Mucosa of descending colon (tissue), 3 donors: ENCODE measurements at regions not wholly inside any gene's neighbourhood (a gene's known extent, or its start where the extent isn't known, plus 50 kb on each side); places are given as distances from the start of the nearest gene placed in this dataset.

Experiments used
- ATAC-seq: fragments of 200-7000 bp; cut with Tn5 transposase; one replicate; pipeline ENCODE4 v1.9.1; 2020; ENCODE audit warnings: mild to moderate bottlenecking, moderate library complexity
- DNase-seq, 3 donors: peaks; one replicate each; pipeline ENCODE4 v3.0.0-alpha.2; 2020
- H3K36me3 ChIP-seq: fragments of 200-600 bp; one replicate; pipeline ENCODE4 v1.8.0; 2021; ENCODE audit warnings: low read depth, mild to moderate bottlenecking
- H3K4me1 ChIP-seq: fragments of 200-600 bp; one replicate; pipeline ENCODE4 v1.8.0; 2021; ENCODE audit warnings: low read depth, mild to moderate bottlenecking
- H3K4me3 ChIP-seq: fragments of 200-600 bp; one replicate; pipeline ENCODE4 v1.8.0; 2021; ENCODE audit warnings: mild to moderate bottlenecking
- H3K9me3 ChIP-seq: fragments of 200-600 bp; one replicate; pipeline ENCODE4 v1.8.0; 2021; ENCODE audit warnings: mild to moderate bottlenecking
- intact Hi-C, 2 donors: fragments of 100-400 bp; cut with DNase I in 1 of 2; cut with micrococcal nuclease in 1 of 2; formaldehyde crosslinking; loops; one replicate each; pipeline versions ENCODE4 v1.11.0 to v1.11.1; 2022; cut with DNase I, micrococcal nuclease
- TF ChIP-seq, protein P1 (sequence below): fragments of 200-600 bp; IDR thresholded peaks from one replicate; pipeline ENCODE4 v1.8.0; 2022; ENCODE audit warnings: antibody characterized with exemption, mild to moderate bottlenecking
- donor health status: DM: no; HTN: no; CAD: no; lungs with moderate emphysema.
- donor health status: DM: no; HTN: no; CAD: no.
- donor health status: DM: no; HTN: yes; CAD: no.

DNA sequence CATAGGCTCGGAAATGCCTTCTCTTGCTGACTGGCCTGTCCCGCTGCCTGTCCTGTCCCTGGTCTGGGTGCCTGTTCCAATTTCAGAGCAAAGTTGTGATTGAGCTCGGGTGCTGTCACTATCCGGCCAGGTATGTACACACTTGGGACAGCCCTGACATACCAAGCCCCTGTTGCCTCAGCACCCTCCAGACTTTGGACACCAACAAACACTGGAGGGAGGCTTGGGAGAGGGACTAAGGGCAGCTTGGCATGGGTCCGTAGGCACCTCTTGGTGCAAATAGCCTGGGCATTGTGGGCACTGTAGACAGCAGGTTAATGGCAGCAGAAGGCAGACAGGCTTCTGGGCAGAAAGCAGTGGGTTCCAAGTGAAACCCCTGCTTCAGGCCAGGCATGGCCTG lies 86.3 kb upstream of the SEMA6A start:
- Histone ChIP-seq H3K4me1 (no peaks in the 10 kb centered on the region), H3K9me3 (peaks cover 9% of the 10 kb centered on the region), H3K4me3 (no peak overlapping the region), H3K36me3 (no peaks in the 10 kb centered on the region)
- ATAC-seq (no peak), DNase-seq (no peak)
- TF ChIP-seq, protein P1, sequence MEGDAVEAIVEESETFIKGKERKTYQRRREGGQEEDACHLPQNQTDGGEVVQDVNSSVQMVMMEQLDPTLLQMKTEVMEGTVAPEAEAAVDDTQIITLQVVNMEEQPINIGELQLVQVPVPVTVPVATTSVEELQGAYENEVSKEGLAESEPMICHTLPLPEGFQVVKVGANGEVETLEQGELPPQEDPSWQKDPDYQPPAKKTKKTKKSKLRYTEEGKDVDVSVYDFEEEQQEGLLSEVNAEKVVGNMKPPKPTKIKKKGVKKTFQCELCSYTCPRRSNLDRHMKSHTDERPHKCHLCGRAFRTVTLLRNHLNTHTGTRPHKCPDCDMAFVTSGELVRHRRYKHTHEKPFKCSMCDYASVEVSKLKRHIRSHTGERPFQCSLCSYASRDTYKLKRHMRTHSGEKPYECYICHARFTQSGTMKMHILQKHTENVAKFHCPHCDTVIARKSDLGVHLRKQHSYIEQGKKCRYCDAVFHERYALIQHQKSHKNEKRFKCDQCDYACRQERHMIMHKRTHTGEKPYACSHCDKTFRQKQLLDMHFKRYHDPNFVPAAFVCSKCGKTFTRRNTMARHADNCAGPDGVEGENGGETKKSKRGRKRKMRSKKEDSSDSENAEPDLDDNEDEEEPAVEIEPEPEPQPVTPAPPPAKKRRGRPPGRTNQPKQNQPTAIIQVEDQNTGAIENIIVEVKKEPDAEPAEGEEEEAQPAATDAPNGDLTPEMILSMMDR = no peak
- intact Hi-C loops = no loop called here

DNA sequence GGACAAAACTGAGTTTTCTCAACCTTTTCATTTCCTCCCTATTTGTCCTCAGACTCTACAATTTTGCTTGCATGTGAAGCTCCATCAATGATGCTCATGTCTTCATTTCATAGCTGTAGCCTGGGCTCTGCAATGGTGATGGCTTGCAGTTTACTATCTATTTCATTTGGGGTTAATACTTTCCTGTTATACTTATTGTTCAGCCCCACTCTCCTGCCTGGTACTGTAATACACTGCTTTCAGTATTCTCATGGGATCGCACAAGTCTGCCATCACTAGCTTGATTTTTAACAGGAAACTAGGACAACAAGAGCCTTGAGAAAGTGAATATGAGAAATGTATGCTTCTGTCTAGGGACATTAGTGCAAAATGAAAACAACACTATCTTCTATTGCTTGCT lies 84.2 kb upstream of the SEMA6A start:
- intact Hi-C loops = no loop called here

GRCh38 chr5:116658141-116658540 lies 83.5 kb upstream of the SEMA6A start:
- H3K4me1 ChIP-seq = no peaks in the 10 kb centered on the region
- ATAC-seq = no peak
- no peak for DNase-seq
- H3K36me3 ChIP-seq = no peaks in the 10 kb centered on the region
- H3K4me3 ChIP-seq = no peak overlapping the region
- TF ChIP-seq, protein P1 = no peak
- peaks cover 9% of the 10 kb centered on the region for H3K9me3 ChIP-seq
- intact Hi-C loops = no loop called here

More for the DNA sequence above, 84.2 kb upstream of the SEMA6A start:
- Histone ChIP-seq H3K4me1 (no peaks in the 10 kb centered on the region), H3K36me3 (no peaks in the 10 kb centered on the region), H3K9me3 (peaks cover 9% of the 10 kb centered on the region), H3K4me3 (no peak overlapping the region)
- ATAC-seq = no peak
- no peak for DNase-seq
- TF ChIP-seq, protein P1 = no peak

- DNase-seq (no peak), ATAC-seq (no peak)
- TF ChIP-seq, protein P1 = no peak
- Histone ChIP-seq H3K4me1 (no peaks in the 10 kb centered on the region), H3K4me3 (no peak overlapping the region), H3K9me3 (no peaks in the 10 kb centered on the region), H3K36me3 (no peaks in the 10 kb centered on the region)
- intact Hi-C loops = no loop called here
Measured at GRCh38 chr5:116655431-116655830, 80.8 kb upstream of the SEMA6A start.

- no peaks in the 10 kb centered on the region for H3K36me3 ChIP-seq
- TF ChIP-seq, protein P1 = no peak
- intact Hi-C loops = no loop called here
- H3K4me3 ChIP-seq = no peak overlapping the region
- H3K9me3 ChIP-seq = no peaks in the 10 kb centered on the region
- no peaks in the 10 kb centered on the region for H3K4me1 ChIP-seq
- DNase-seq (no peak), ATAC-seq (no peak)
Measured at GRCh38 chr5:116654925-116655324, 80.3 kb upstream of the SEMA6A start.

GRCh38 chr5:116652903-116653302 lies 78.3 kb upstream of the SEMA6A start:
- DNase-seq (no peak), ATAC-seq (no peak)
- Histone ChIP-seq H3K4me1 (no peaks in the 10 kb centered on the region), H3K36me3 (no peaks in the 10 kb centered on the region), H3K4me3 (no peak overlapping the region), H3K9me3 (no peaks in the 10 kb centered on the region)
- TF ChIP-seq, protein P1 = no peak
- intact Hi-C loops = no loop called here
